Type B pancreatic cell (in vitro differentiated cells): ENCODE measurements at regions not wholly inside any gene's neighbourhood (a gene's known extent, or its start where the extent isn't known, plus 50 kb on each side); places are given as distances from the start of the nearest gene placed in this dataset.

Experiments used
- DNase-seq: peaks from one replicate; pipeline ENCODE4 v3.0.0; 2021; ENCODE audit warnings: mixed read lengths; ENCODE audit not compliant: unreplicated experiment; ENCODE audit errors: extremely low spot score
- H3K27ac Mint-ChIP-seq: 2 replicates; pipeline ENCODE4 v1.8.0; 2021; ENCODE audit warnings: mild to moderate bottlenecking, mixed read lengths
- H3K27me3 Mint-ChIP-seq: 2 replicates; pipeline ENCODE4 v1.8.0; 2021; ENCODE audit warnings: mixed read lengths
- H3K36me3 Mint-ChIP-seq: 2 replicates; pipeline ENCODE4 v1.8.0; 2021; ENCODE audit warnings: mixed read lengths
- H3K4me1 Mint-ChIP-seq: one replicate; pipeline ENCODE4 v1.8.0; 2021; ENCODE audit warnings: mixed read lengths; ENCODE audit not compliant: unreplicated experiment
- H3K4me3 Mint-ChIP-seq: 2 replicates; pipeline ENCODE4 v1.8.0; 2021; ENCODE audit warnings: mild to moderate bottlenecking, mixed read lengths
- H3K9me3 Mint-ChIP-seq: 2 replicates; pipeline ENCODE4 v1.8.0; 2021; ENCODE audit warnings: mixed read lengths
- CTCF ChIP-seq: fragments of 200-600 bp; sonication (generic); conservative IDR thresholded peaks from 2 replicates; pipeline ENCODE4 v1.5.0; 2021; ENCODE audit warnings: antibody characterized with exemption, mild to moderate bottlenecking

GRCh38 chr20:61045876-61046585 lies 206.0 kb upstream of the CDH4 start:
- H3K27me3 Mint-ChIP-seq: peaks cover 18% of the 10 kb centered on the region
- peak; percentile 100 for DNase-seq
- H3K27ac Mint-ChIP-seq: no peak overlapping the region
- H3K4me3 Mint-ChIP-seq: no peak overlapping the region
- TF ChIP-seq CTCF: no peak
- no peaks in the 10 kb centered on the region for H3K36me3 Mint-ChIP-seq
- no peaks in the 10 kb centered on the region for H3K9me3 Mint-ChIP-seq
- H3K4me1 Mint-ChIP-seq: no peaks in the 10 kb centered on the region

GRCh38 chr20:61046721-61047351 lies 205.2 kb upstream of the CDH4 start:
- no peaks in the 10 kb centered on the region for H3K4me1 Mint-ChIP-seq
- H3K27ac Mint-ChIP-seq: no peak overlapping the region
- no peaks in the 10 kb centered on the region for H3K36me3 Mint-ChIP-seq
- no peak overlapping the region for H3K4me3 Mint-ChIP-seq
- H3K27me3 Mint-ChIP-seq: peaks cover 17% of the 10 kb centered on the region
- no peak for TF ChIP-seq CTCF
- DNase-seq: no peak
- no peaks in the 10 kb centered on the region for H3K9me3 Mint-ChIP-seq

- H3K4me1 Mint-ChIP-seq: peaks cover 5% of the 10 kb centered on the region
- TF ChIP-seq CTCF: no peak
Observed at GRCh38 chr20:61047515-61047914, 204.5 kb upstream of the CDH4 start.

DNA sequence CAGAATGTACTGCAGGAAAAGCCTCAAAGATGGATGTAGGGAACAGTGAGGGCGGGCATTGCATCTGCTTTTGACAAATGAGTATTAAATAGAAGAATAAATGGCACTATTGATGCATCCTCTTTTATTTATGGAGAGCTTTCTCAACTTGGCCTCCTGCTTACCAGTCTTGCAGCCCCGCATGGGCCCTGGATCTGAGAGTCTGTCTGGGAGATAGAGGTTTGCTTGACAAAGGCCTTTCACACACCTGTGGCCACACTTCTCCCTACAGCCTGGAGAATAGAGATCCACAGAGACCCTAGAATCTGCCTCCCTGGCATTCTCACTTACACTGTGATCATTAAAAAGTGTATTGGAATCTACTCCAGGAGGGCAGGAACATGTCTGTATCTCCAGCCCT lies 203.8 kb upstream of the CDH4 start:
- peaks cover 5% of the 10 kb centered on the region for H3K4me1 Mint-ChIP-seq
- no peak overlapping the region for H3K4me3 Mint-ChIP-seq
- TF ChIP-seq CTCF: no peak
- DNase-seq: no peak
- no peaks in the 10 kb centered on the region for H3K9me3 Mint-ChIP-seq
- H3K27me3 Mint-ChIP-seq: peaks cover 17% of the 10 kb centered on the region
- no peaks in the 10 kb centered on the region for H3K36me3 Mint-ChIP-seq
- no peak overlapping the region for H3K27ac Mint-ChIP-seq

More at GRCh38 chr20:61047515-61047914, 204.5 kb upstream of the CDH4 start:
- Mint-ChIP-seq H3K27ac (no peak overlapping the region), H3K4me3 (no peak overlapping the region), H3K36me3 (no peaks in the 10 kb centered on the region), H3K27me3 (peaks cover 19% of the 10 kb centered on the region), H3K9me3 (no peaks in the 10 kb centered on the region)
- no peak for DNase-seq

DNA sequence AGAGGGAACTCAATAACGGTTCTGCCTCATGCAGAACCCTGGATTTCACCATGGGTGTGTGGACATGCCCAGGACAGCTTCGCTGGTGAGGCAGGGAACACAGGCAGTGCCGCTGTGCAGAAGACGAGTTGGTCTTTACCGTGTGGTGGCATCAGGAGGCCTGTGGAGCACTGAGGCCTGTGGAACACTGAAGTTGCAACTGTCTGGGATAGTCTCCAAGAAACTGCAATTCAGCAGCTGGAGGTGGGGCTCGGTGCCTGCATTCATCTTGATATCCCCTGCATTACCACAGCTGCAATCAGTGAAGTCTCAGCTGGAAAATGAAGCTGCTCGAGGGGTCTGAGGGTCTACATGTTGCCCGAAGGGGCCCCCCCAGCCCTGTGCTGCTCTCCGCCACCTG lies 202.4 kb upstream of the CDH4 start:
- Mint-ChIP-seq H3K27ac (no peak overlapping the region), H3K9me3 (no peaks in the 10 kb centered on the region), H3K4me1 (peaks cover 5% of the 10 kb centered on the region), H3K4me3 (no peak overlapping the region), H3K36me3 (no peaks in the 10 kb centered on the region), H3K27me3 (peaks cover 23% of the 10 kb centered on the region)
- DNase-seq: no peak
- no peak for TF ChIP-seq CTCF
